BLaER1 treated with 17β-estradiol and CSF1 and Interleukin-3, amounts not matched to agents 10 nM and 100 nM (cell line): ENCODE measurements at regions not wholly inside any gene's neighbourhood (a gene's known extent, or its start where the extent isn't known, plus 50 kb on each side); places are given as distances from the start of the nearest gene placed in this dataset.

Experiments
- H3K27ac ChIP-seq, 11 experiments: shearing (Covaris generic); formaldehyde crosslinking; 2 replicates each; pipeline ENCODE4 v1.8.1; 2022
- H3K27me3 ChIP-seq, 11 experiments: shearing (Covaris generic); formaldehyde crosslinking; 2 replicates each; pipeline ENCODE4 v1.8.1; 2022
- H3K36me3 ChIP-seq, 11 experiments: shearing (Covaris generic); formaldehyde crosslinking; 2 replicates each; pipeline ENCODE4 v1.8.1; 2022
- H3K4me1 ChIP-seq, 10 experiments: shearing (Covaris generic); formaldehyde crosslinking; 2 replicates each; pipeline ENCODE4 v1.8.1; 2022
- H3K4me2 ChIP-seq, 11 experiments: shearing (Covaris generic); formaldehyde crosslinking; 2 replicates each; pipeline ENCODE4 v1.8.1; 2022
- H3K4me3 ChIP-seq, 10 experiments: shearing (Covaris generic); formaldehyde crosslinking; 2 replicates each; pipeline ENCODE4 v1.8.1; 2022
- H3K9ac ChIP-seq, 11 experiments: shearing (Covaris generic); formaldehyde crosslinking; 2 replicates each; pipeline ENCODE4 v1.8.1; 2022
- H3K9me3 ChIP-seq, 11 experiments: shearing (Covaris generic); formaldehyde crosslinking; replicated peaks in 1 of 11; 2 replicates each; pipeline ENCODE4 v1.8.1; 2022
- H4K20me1 ChIP-seq, 11 experiments: shearing (Covaris generic); formaldehyde crosslinking; 2 replicates each; pipeline ENCODE4 v1.8.1; 2022
- Cebpa-rat ChIP-seq, 11 experiments: shearing (Covaris generic); IDR thresholded peaks; 2 replicates each; pipeline ENCODE4 v1.8.1; 2022

DNA sequence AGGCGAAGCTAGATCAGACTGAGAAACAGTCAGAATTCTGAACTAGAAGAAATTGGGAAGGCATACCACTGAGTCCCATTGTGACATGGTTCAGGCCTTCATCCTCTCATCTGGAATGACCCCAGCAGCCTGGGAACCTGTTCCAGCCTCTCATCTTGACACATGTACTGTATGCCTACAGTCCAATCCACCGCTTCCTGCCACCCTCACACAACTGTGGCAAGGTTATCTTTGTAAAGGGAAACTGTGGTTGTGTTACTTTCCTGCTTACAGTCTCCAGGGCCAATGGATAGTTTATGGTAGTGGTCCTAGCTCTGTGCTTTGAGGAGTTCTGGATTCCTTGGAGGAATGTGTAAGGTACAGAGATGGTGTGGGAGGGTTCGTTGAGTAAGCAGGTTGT, 296.9 kb upstream of the TRIB2 start:
- no peaks in the 10 kb centered on the region for H3K36me3 ChIP-seq
- H3K4me1 ChIP-seq = peaks cover 0 to 8% (median 6%) of the 10 kb centered on the region in 10 experiments; a peak in 8 of 20 replicates
- H3K9ac ChIP-seq = no peak overlapping the region
- no peak overlapping the region for H3K27ac ChIP-seq
- peaks cover 0 to 7% (median 0%) of the 10 kb centered on the region in 11 experiments; a peak in 5 of 22 replicates for H3K9me3 ChIP-seq
- H3K4me2 ChIP-seq = peak overlapping the region in 7 of 11 experiments; percentile 1 to 36 (median 20); a peak in 12 of 22 replicates
- H3K27me3 ChIP-seq = no peaks in the 10 kb centered on the region
- H4K20me1 ChIP-seq = no peaks in the 10 kb centered on the region
- no peak for TF ChIP-seq Cebpa-rat (IDR thresholded peaks at IDR 0.05)
- H3K4me3 ChIP-seq = no peak overlapping the region

DNA sequence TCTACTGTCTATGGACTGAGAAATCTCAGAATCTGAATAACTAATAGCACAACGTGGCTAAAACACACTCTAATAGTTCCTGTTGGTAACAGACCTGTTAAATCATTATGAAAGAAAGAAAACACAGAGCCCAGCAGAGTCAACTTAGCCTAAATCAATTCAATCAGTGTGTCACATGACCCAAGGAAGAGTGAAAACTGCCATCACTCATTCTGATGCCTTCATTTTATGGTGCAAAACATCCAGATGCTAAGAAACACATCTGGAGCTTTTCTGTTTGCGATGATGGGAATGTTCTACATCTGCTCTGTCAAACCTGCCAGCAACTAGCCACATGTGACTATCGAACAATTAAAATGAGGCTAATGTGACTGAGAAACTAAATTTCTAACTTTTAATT, 295.7 kb upstream of the TRIB2 start:
- H3K4me2 ChIP-seq = no peak overlapping the region
- no peak overlapping the region for H3K4me3 ChIP-seq
- no peak overlapping the region for H3K9ac ChIP-seq
- H3K9me3 ChIP-seq = no peaks in the 10 kb centered on the region
- no peak overlapping the region for H3K27ac ChIP-seq
- H4K20me1 ChIP-seq = no peaks in the 10 kb centered on the region
- no peak for TF ChIP-seq Cebpa-rat (IDR thresholded peaks at IDR 0.05)
- H3K27me3 ChIP-seq = no peaks in the 10 kb centered on the region
- H3K4me1 ChIP-seq = peaks cover 0 to 8% (median 6%) of the 10 kb centered on the region in 10 experiments; a peak in 8 of 20 replicates
- H3K36me3 ChIP-seq = no peaks in the 10 kb centered on the region

DNA sequence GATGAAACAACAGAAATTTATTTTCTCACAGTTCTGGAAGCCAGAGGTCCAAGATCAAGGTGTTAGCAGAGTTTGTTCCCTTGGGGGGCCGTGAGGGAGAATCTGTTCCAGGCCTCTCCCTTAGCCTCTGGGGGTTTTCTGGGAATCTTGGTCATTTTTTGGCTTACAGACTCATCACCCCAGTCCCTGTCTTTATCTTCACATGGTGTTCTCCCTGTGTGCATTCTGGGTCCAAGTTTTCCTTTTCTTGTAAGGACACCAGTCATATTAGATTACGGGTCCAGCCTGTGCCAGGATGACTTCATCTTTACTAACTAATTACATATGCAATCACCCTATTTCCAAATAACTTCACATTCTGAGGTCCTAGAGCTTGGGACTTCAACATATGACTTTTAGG, 292.5 kb upstream of the TRIB2 start:
- peaks cover 0 to 8% (median 6%) of the 10 kb centered on the region in 10 experiments; a peak in 8 of 20 replicates for H3K4me1 ChIP-seq
- no peak overlapping the region for H3K9ac ChIP-seq
- H3K9me3 ChIP-seq = no peaks in the 10 kb centered on the region
- no peak overlapping the region for H3K27ac ChIP-seq
- no peak overlapping the region for H3K4me2 ChIP-seq
- H4K20me1 ChIP-seq = no peaks in the 10 kb centered on the region
- TF ChIP-seq Cebpa-rat (IDR thresholded peaks at IDR 0.05) = no peak
- H3K36me3 ChIP-seq = no peaks in the 10 kb centered on the region
- no peaks in the 10 kb centered on the region for H3K27me3 ChIP-seq
- no peak overlapping the region for H3K4me3 ChIP-seq

- Histone ChIP-seq H3K9me3 (no peaks in the 10 kb centered on the region), H3K4me2 (no peak overlapping the region), H3K4me1 (peaks cover 0 to 3% (median 2%) of the 10 kb centered on the region in 10 experiments; a peak in 10 of 20 replicates), H3K4me3 (no peak overlapping the region), H3K27ac (no peak overlapping the region), H4K20me1 (no peaks in the 10 kb centered on the region), H3K9ac (no peak overlapping the region), H3K27me3 (no peaks in the 10 kb centered on the region), H3K36me3 (no peaks in the 10 kb centered on the region)
- no peak for TF ChIP-seq Cebpa-rat (IDR thresholded peaks at IDR 0.05)
These were observed 291.9 kb upstream of the TRIB2 start for GRCh38 chr2:12424809-12425208.

DNA sequence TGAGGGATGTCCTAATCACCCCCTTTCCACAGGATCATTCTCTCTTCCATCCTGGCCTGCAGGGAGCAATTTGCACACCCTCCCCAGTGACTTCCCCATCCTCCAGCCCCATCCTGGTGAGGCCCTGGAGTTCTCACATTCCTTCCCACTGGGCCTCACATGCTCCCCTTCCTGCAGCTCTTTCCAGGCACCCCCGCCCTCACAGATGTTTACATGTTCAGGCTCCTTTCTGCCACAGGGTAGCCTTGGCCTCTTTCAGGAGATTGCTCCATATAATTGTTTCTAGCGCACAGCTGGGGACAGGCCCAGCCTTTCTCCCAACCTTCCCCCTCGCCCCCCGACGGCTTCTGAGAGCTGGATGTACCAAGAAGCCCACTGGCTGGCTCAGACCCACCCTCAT, 288.4 kb upstream of the TRIB2 start:
- Histone ChIP-seq H3K4me2 (no peak overlapping the region), H3K9me3 (no peaks in the 10 kb centered on the region), H3K27me3 (no peaks in the 10 kb centered on the region), H3K36me3 (no peaks in the 10 kb centered on the region), H3K4me1 (peaks cover 0 to 22% (median 8%) of the 10 kb centered on the region in 10 experiments; a peak in 12 of 20 replicates), H3K27ac (no peak overlapping the region), H3K9ac (no peak overlapping the region), H3K4me3 (no peak overlapping the region), H4K20me1 (no peaks in the 10 kb centered on the region)
- TF ChIP-seq Cebpa-rat (IDR thresholded peaks at IDR 0.05) = no peak

GRCh38 chr2:12428786-12429185, 287.9 kb upstream of the TRIB2 start:
- Histone ChIP-seq H3K4me3 (no peak overlapping the region), H3K4me2 (no peak overlapping the region), H3K9me3 (no peaks in the 10 kb centered on the region), H4K20me1 (no peaks in the 10 kb centered on the region), H3K27ac (no peak overlapping the region), H3K36me3 (no peaks in the 10 kb centered on the region), H3K27me3 (no peaks in the 10 kb centered on the region), H3K9ac (no peak overlapping the region), H3K4me1 (peaks cover 0 to 22% (median 8%) of the 10 kb centered on the region in 10 experiments; a peak in 12 of 20 replicates)
- TF ChIP-seq Cebpa-rat (IDR thresholded peaks at IDR 0.05) = no peak

DNA sequence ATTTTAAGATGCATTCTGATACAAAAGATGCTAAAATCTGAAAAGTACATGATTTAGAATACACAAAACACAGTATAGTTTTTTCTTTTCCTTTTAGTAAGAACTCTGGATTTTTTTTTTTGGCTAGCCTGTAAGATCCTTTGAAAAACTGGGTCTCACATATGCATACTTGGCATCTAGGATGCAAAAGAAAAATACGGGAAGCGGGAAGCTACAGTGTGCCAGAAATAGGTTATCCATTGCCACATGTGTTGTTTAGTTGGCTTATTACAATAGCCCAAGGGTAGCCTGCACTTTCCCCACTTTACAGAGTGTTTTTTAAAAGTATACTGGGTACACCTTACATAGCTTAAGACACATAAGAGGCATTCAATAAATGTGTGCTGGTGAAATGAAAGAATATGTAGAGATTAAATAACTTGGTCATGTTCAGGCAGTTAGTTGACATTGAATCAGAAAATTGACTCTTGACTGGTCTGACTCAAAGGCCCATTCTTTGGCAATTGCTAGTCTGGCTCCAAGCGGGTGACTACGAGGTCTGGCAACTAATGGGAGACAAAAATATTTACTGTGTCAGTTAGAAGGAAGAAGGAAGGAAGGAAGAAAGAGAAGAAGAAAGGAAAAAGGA, 286.8 kb upstream of the TRIB2 start:
- Histone ChIP-seq H4K20me1 (no peaks in the 10 kb centered on the region), H3K4me1 (peaks cover 0 to 22% (median 8%) of the 10 kb centered on the region in 10 experiments; a peak in 12 of 20 replicates), H3K27ac (peak overlapping the region in 3 of 11 experiments; percentile 1 to 37 (median 9); a peak in 1 of 22 replicates), H3K4me3 (no peak overlapping the region), H3K4me2 (peak overlapping the region in 4 of 11 experiments; percentile 31 to 67 (median 48); a peak in 7 of 22 replicates), H3K27me3 (no peaks in the 10 kb centered on the region), H3K9me3 (no peaks in the 10 kb centered on the region), H3K9ac (no peak overlapping the region), H3K36me3 (no peaks in the 10 kb centered on the region)
- TF ChIP-seq Cebpa-rat (IDR thresholded peaks at IDR 0.05) = no peak

DNA sequence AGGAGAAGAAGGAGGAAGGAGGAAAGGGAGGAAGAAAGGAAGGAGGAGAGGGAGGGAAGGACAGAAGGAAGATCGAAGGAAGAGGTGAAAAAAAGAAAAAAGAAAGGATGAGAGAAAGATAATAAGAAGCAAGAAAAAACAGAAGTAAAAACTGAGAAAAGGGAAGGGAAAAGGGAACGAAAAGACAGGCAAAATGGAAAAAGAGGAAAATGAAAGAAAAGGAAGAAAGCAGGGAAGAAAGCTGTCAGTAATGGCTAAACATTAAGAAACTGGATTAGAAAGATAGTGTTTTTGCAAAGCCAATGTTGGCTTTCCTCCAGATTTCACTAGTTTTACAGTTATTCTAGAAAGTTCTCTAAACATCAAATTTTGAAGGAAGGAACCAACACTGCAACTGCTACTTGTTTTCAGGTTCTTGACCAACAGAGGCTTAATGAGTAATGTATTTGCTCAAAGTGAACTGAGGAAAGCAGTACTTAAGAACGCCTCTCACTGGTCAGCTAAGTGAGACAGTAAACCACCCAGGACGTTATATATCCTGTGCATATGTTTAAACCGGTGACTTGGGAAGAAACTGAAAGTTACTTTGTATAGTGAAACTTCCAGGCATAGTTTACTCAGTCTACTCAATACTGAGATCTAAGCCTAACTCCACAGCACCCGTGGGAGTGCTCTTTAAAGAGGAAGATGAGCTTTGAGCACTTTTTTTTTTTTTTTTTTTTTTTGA, 286.2 kb upstream of the TRIB2 start:
- H4K20me1 ChIP-seq = no peaks in the 10 kb centered on the region

DNA sequence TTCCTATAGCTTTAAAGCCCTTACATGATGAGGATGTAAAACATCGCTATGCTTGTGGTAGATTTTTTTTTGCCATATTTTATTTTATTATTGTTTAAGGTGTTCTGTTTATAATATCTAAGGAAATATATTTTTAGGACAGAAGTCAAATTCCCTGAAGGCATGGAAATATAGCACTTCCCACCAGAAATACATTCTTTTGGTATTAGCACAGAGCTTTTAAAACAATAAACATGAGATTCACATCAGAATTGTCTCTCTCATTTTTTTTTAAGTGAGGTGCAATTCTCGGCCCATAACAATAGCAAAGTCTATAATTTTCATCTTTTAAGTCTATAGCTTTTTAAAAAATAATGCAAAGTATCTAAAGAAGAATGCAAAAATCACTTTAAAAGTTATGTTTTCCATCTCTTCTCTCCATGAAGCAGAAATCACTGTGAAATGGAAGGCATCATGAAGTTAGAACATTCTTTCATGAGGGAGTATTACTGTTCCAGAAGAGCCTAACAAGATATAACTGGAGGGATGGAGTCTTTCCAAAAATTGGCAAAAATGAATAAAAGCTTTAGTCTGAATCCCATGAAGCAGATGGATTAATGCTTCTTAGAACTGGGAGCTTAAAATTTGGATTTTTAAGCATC, 283.6 kb upstream of the TRIB2 start:
- peaks cover 5 to 27% (median 12%) of the 10 kb centered on the region in 10 experiments; a peak in 16 of 20 replicates for H3K4me1 ChIP-seq

More for the DNA sequence above, 286.2 kb upstream of the TRIB2 start:
- Histone ChIP-seq H3K36me3 (no peaks in the 10 kb centered on the region), H3K27ac (peak overlapping the region in 3 of 11 experiments; percentile 1 to 37 (median 9); a peak in 3 of 22 replicates), H3K4me3 (0 out of 20 replicates have a peak overlapping the region, but pooled peaks of 1 of the 10 experiments have one; percentile 2), H3K27me3 (no peaks in the 10 kb centered on the region), H3K9me3 (no peaks in the 10 kb centered on the region), H3K4me2 (peak overlapping the region in 8 of 11 experiments; percentile 6 to 67 (median 35); a peak in 13 of 22 replicates), H3K4me1 (peaks cover under 1 to 22% (median 9%) of the 10 kb centered on the region in 10 experiments; a peak in 14 of 20 replicates), H3K9ac (peak overlapping the region in 2 of 11 experiments; percentile 25 to 45; a peak in 2 of 22 replicates)
- TF ChIP-seq Cebpa-rat (IDR thresholded peaks at IDR 0.05) = no peak

More for the DNA sequence above, 283.6 kb upstream of the TRIB2 start:
- no peak for TF ChIP-seq Cebpa-rat (IDR thresholded peaks at IDR 0.05)
- no peaks in the 10 kb centered on the region for H4K20me1 ChIP-seq
- H3K9ac ChIP-seq = no peak overlapping the region
- no peaks in the 10 kb centered on the region for H3K27me3 ChIP-seq
- no peak overlapping the region for H3K4me2 ChIP-seq
- H3K27ac ChIP-seq = no peak overlapping the region
- H3K9me3 ChIP-seq = no peaks in the 10 kb centered on the region
- no peaks in the 10 kb centered on the region for H3K36me3 ChIP-seq
- H3K4me3 ChIP-seq = no peak overlapping the region
